Osteocyte (in vitro differentiated cells): ENCODE measurements at regions not wholly inside any gene's neighbourhood (a gene's known extent, or its start where the extent isn't known, plus 50 kb on each side); places are given as distances from the start of the nearest gene placed in this dataset.
A peak's percentile ranks its signal among the peaks of the same experiment; 100 is the strongest.

ENCODE experiments used
- DNase-seq: peaks from one replicate; pipeline ENCODE4 v3.0.0; 2021; ENCODE audit warnings: mixed read lengths; ENCODE audit not compliant: unreplicated experiment; ENCODE audit errors: extremely low spot score
- H3K27ac Mint-ChIP-seq: one replicate; pipeline ENCODE4 v1.8.0; 2021; ENCODE audit warnings: mild to moderate bottlenecking, mixed read lengths; ENCODE audit not compliant: unreplicated experiment
- H3K27me3 Mint-ChIP-seq: one replicate; pipeline ENCODE4 v1.8.0; 2021; ENCODE audit warnings: mixed read lengths; ENCODE audit not compliant: unreplicated experiment
- H3K36me3 Mint-ChIP-seq: one replicate; pipeline ENCODE4 v1.8.0; 2021; ENCODE audit warnings: mixed read lengths; ENCODE audit not compliant: unreplicated experiment
- H3K4me1 Mint-ChIP-seq: one replicate; pipeline ENCODE4 v1.8.0; 2021; ENCODE audit warnings: mixed read lengths; ENCODE audit not compliant: unreplicated experiment
- H3K4me3 Mint-ChIP-seq: one replicate; pipeline ENCODE4 v1.8.0; 2021; ENCODE audit warnings: mild to moderate bottlenecking, moderate library complexity, mixed read lengths; ENCODE audit not compliant: unreplicated experiment
- H3K9me3 Mint-ChIP-seq: one replicate; pipeline ENCODE4 v1.8.0; 2021; ENCODE audit warnings: mixed read lengths; ENCODE audit not compliant: unreplicated experiment
- CTCF ChIP-seq: fragments of 200-600 bp; sonication (generic); IDR thresholded peaks from 2 replicates; pipeline ENCODE4 v1.5.0; 2021; ENCODE audit warnings: antibody characterized with exemption, mild to moderate bottlenecking, moderate library complexity

- Mint-ChIP-seq H3K4me1 (peaks cover 47% of the 10 kb centered on the region), H3K36me3 (peaks cover 6% of the 10 kb centered on the region), H3K4me3 (no peak overlapping the region), H3K27me3 (no peaks in the 10 kb centered on the region), H3K27ac (peak overlapping the region; percentile 70), H3K9me3 (peaks cover 13% of the 10 kb centered on the region)
- DNase-seq: no peak
- no peak for TF ChIP-seq CTCF
Measured at GRCh38 chr1:97017895-97018294, 296.3 kb downstream of the PTBP2 start.
